Adrenal gland (tissue), 9 donors: ENCODE measurements at regions not wholly inside any gene's neighbourhood (a gene's known extent, or its start where the extent isn't known, plus 50 kb on each side); places are given as distances from the start of the nearest gene placed in this dataset.

Experiments used
- DNase-seq, 7 donors: peaks; one replicate each; pipeline ENCODE4 v3.0.0-alpha.2; 2019 to 2020
- H3K27ac ChIP-seq, 5 donors: fragments of 200-600 bp; sonication (generic) in 4 of 5; 1 replicate in 3 of 5; 2 replicates in 2 of 5; pipeline versions ENCODE4 v1.5.1 to v1.8.0; 2016 to 2020; ENCODE audit warnings: mild to moderate bottlenecking in 1 of 5
- H3K27me3 ChIP-seq: fragments of 200-600 bp; 2 replicates; pipeline ENCODE4 v1.8.0; 2021
- H3K36me3 ChIP-seq, 2 donors: fragments of 200-600 bp; replicated peaks in 1 of 2; 1 replicate in 1 of 2; 2 replicates in 1 of 2; pipeline versions ENCODE4 v1.5.1 to v1.8.0; 2018 to 2022
- H3K4me1 ChIP-seq, 2 donors: fragments of 200-600 bp; replicated peaks in 1 of 2; 1 replicate in 1 of 2; 2 replicates in 1 of 2; pipeline versions ENCODE4 v1.5.1 to v1.8.0; 2018 to 2021
- H3K4me3 ChIP-seq, 4 donors: fragments of 200-600 bp; sonication (generic) in 3 of 4; one replicate each; pipeline ENCODE4 v1.5.1; 2016 to 2018
- H3K9me3 ChIP-seq, 3 donors: fragments of 200-600 bp; sonication (generic) in 1 of 3; replicated peaks in 1 of 3; 1 replicate in 2 of 3; 2 replicates in 1 of 3; pipeline versions ENCODE4 v1.5.1 to v1.8.0; 2016 to 2021
- POLR2A ChIP-seq, 2 donors: fragments of 450-650 bp; IDR thresholded peaks; one replicate each; pipeline ENCODE4 v1.6.1; 2017; ENCODE audit warnings: antibody characterized with exemption in 2 of 2, mild to moderate bottlenecking in 2 of 2, moderate library complexity in 1 of 2
- WGBS, 4 donors: extraction: QIAGEN DNeasy Blood & Tissue Kit in 2 of 4; methylation state at CpG; one replicate each; pipeline versions ENCODE4 v1.1.5 to v1.1.7; 2013 to 2017; 5-methylcytosine and 5-hydroxymethylcytosine counted together
- intact Hi-C, 2 donors: fragments of 100-400 bp; cut with DNase I; formaldehyde crosslinking; loops; one replicate each; pipeline versions ENCODE4 v1.14.1 to v1.15.0; 2022 to 2023
- TF ChIP-seq, protein P1 (sequence below), 6 experiments: fragments of 450-650 bp in 4 of 6; fragments of 200-600 bp in 2 of 6; sonication (generic) in 1 of 6; IDR thresholded peaks; 1 replicate in 5 of 6; 2 replicates in 1 of 6; pipeline versions ENCODE4 v1.5.1 to v1.8.0; 2016 to 2021; ENCODE audit warnings: antibody characterized with exemption in 6 of 6, mild to moderate bottlenecking in 2 of 6, moderate library complexity in 1 of 6
- donor health status: healthy with polysubstance abuse.
- donor health status: Bipolar disorder and iron deficiency.
- donor health status: DM: yes; HTN: yes; CAD: no.
- donor health status: DM: no; HTN: no; CAD: no.
- donor health status: DM: no; HTN: no; CAD: no.

GRCh38 chr9:29012911-29013310, 1439.6 kb upstream of the C9orf72 start:
- 74 to 89% (median 84%) methylated on average over 2 of the region's 2 CpGs for WGBS, 4 donors
- no peak for DNase-seq
- Histone ChIP-seq H3K4me1 (no peaks in the 10 kb centered on the region), H3K36me3 (no peaks in the 10 kb centered on the region), H3K4me3 (no peak overlapping the region), H3K27me3 (no peaks in the 10 kb centered on the region), H3K9me3 (no peaks in the 10 kb centered on the region), H3K27ac (no peak overlapping the region)
- intact Hi-C loops = no loop called here
- TF ChIP-seq, protein P1, sequence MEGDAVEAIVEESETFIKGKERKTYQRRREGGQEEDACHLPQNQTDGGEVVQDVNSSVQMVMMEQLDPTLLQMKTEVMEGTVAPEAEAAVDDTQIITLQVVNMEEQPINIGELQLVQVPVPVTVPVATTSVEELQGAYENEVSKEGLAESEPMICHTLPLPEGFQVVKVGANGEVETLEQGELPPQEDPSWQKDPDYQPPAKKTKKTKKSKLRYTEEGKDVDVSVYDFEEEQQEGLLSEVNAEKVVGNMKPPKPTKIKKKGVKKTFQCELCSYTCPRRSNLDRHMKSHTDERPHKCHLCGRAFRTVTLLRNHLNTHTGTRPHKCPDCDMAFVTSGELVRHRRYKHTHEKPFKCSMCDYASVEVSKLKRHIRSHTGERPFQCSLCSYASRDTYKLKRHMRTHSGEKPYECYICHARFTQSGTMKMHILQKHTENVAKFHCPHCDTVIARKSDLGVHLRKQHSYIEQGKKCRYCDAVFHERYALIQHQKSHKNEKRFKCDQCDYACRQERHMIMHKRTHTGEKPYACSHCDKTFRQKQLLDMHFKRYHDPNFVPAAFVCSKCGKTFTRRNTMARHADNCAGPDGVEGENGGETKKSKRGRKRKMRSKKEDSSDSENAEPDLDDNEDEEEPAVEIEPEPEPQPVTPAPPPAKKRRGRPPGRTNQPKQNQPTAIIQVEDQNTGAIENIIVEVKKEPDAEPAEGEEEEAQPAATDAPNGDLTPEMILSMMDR (IDR thresholded peaks at IDR 0.05) = no peak
- TF ChIP-seq POLR2A (IDR thresholded peaks at IDR 0.05) = no peak

- Histone ChIP-seq H3K9me3 (no peaks in the 10 kb centered on the region), H3K27ac (no peak overlapping the region), H3K4me1 (no peaks in the 10 kb centered on the region), H3K36me3 (no peaks in the 10 kb centered on the region), H3K4me3 (no peak overlapping the region), H3K27me3 (no peaks in the 10 kb centered on the region)
- intact Hi-C loops = no loop called here
- no peak for TF ChIP-seq POLR2A (IDR thresholded peaks at IDR 0.05)
- TF ChIP-seq, protein P1 (IDR thresholded peaks at IDR 0.05) = no peak
- DNase-seq = no peak
Measured at GRCh38 chr9:29021632-29022031, 1448.4 kb upstream of the C9orf72 start.

DNA sequence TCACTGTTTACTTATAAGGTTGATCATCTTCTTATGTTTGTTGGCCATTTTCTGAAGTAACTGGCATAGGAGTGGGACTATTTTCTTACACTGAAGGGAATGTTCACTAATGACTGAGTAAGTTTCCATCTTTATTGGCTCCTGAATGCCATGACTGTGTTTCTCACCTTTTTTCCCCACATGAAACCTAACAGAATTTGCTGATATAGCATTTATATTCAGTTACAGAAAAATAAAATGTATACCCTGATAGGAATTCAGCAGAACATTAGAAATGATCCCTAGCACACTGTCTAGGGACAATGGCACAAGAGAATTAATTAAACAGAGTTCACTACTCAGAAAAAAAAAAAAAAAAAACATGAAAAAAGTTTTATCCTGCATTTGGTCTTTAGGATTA, 1465.1 kb upstream of the C9orf72 start:
- Histone ChIP-seq H3K36me3 (no peaks in the 10 kb centered on the region), H3K9me3 (no peaks in the 10 kb centered on the region), H3K27ac (no peak overlapping the region), H3K4me3 (no peak overlapping the region), H3K4me1 (no peaks in the 10 kb centered on the region), H3K27me3 (no peaks in the 10 kb centered on the region)
- intact Hi-C loops = no loop called here
- TF ChIP-seq, protein P1 (IDR thresholded peaks at IDR 0.05) = no peak
- no peak for TF ChIP-seq POLR2A (IDR thresholded peaks at IDR 0.05)
- no peak for DNase-seq

DNA sequence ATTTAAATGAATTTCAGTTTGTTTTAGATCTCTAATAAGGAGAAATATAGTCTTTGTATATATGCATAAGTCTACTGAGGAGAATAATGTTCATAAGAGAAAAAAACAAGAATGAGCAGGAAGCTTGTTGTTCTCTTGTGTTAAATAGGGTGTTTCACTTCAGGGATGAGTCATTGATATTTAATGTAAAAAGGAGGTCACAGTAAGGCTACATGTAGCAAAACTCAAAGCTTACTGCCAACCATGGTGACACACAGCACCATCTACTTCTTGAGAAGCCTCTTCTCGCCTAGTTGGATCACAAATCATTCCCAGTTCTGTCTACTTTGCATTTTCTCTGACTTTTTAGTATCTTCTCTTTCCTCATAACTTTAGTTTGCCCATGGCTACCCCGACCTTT, 1466.0 kb upstream of the C9orf72 start:
- TF ChIP-seq, protein P1 (IDR thresholded peaks at IDR 0.05) = no peak
- TF ChIP-seq POLR2A (IDR thresholded peaks at IDR 0.05) = no peak
- H3K4me1 ChIP-seq = no peaks in the 10 kb centered on the region
- no peaks in the 10 kb centered on the region for H3K27me3 ChIP-seq
- no peaks in the 10 kb centered on the region for H3K36me3 ChIP-seq
- no peak overlapping the region for H3K27ac ChIP-seq
- WGBS, 4 donors = 55 to 62% (median 60%) methylated on average over 2 of the region's 2 CpGs
- no peak overlapping the region for H3K4me3 ChIP-seq
- intact Hi-C loops = no loop called here
- DNase-seq = no peak
- no peaks in the 10 kb centered on the region for H3K9me3 ChIP-seq
